Suprapubic skin (tissue), 4 donors: ENCODE measurements at regions not wholly inside any gene's neighbourhood (a gene's known extent, or its start where the extent isn't known, plus 50 kb on each side); places are given as distances from the start of the nearest gene placed in this dataset.

Source experiments
- DNase-seq, 2 donors: peaks; one replicate each; pipeline ENCODE4 v3.0.0-alpha.2; 2019; ENCODE audit warnings: low spot score in 2 of 2
- H3K27ac ChIP-seq: fragments of 200-600 bp; sonication (generic); one replicate; pipeline ENCODE4 v1.5.1; 2019
- H3K27me3 ChIP-seq: fragments of 200-600 bp; sonication (generic); one replicate; pipeline ENCODE4 v1.5.1; 2019
- H3K36me3 ChIP-seq: fragments of 200-600 bp; sonication (generic); one replicate; pipeline ENCODE4 v1.5.1; 2019
- H3K4me1 ChIP-seq: fragments of 200-600 bp; sonication (generic); one replicate; pipeline ENCODE4 v1.5.1; 2019
- H3K4me3 ChIP-seq: fragments of 200-600 bp; sonication (generic); one replicate; pipeline ENCODE4 v1.5.1; 2019; ENCODE audit warnings: mild to moderate bottlenecking
- H3K9me3 ChIP-seq: fragments of 200-600 bp; sonication (generic); one replicate; pipeline ENCODE4 v1.5.1; 2019
- CTCF ChIP-seq, 2 donors: fragments of 200-600 bp in 1 of 2; fragments of 450-650 bp in 1 of 2; sonication (generic) in 1 of 2; IDR thresholded peaks; one replicate each; pipeline ENCODE4 v1.5.1; 2016 to 2019; ENCODE audit warnings: antibody characterized with exemption in 2 of 2, mild to moderate bottlenecking in 1 of 2, moderate library complexity in 1 of 2
- EP300 ChIP-seq: sonication (generic); formaldehyde crosslinking; IDR thresholded peaks from one replicate; pipeline ENCODE4 v1.6.1; 2017; ENCODE audit warnings: antibody characterized with exemption
- POLR2A ChIP-seq, 2 donors: fragments of 450-650 bp; IDR thresholded peaks; one replicate each; pipeline ENCODE4 v1.6.1; 2017; ENCODE audit warnings: antibody characterized with exemption in 2 of 2, mild to moderate bottlenecking in 2 of 2, moderate library complexity in 2 of 2
- POLR2AphosphoS5 ChIP-seq, 3 donors: sonication (generic); formaldehyde crosslinking; IDR thresholded peaks; one replicate each; pipeline ENCODE4 v1.6.1; 2017; ENCODE audit warnings: antibody characterized with exemption in 3 of 3
- WGBS: methylation state at CpG from one replicate; pipeline ENCODE4 v1.1.5; 2018; 5-methylcytosine and 5-hydroxymethylcytosine counted together

- H3K4me1 ChIP-seq, result no peaks in the 10 kb centered on the region
- H3K9me3 ChIP-seq, result no peaks in the 10 kb centered on the region
- H3K27me3 ChIP-seq, result no peaks in the 10 kb centered on the region
- H3K4me3 ChIP-seq, result no peak overlapping the region
- no peaks in the 10 kb centered on the region for H3K36me3 ChIP-seq
- DNase-seq, result no peak
- TF ChIP-seq POLR2A (IDR thresholded peaks at IDR 0.05) (no peak), EP300 (no peak), POLR2AphosphoS5 (IDR thresholded peaks at IDR 0.05) (no peak), CTCF (IDR thresholded peaks at IDR 0.05) (no peak)
- 82% methylated on average over 2 of the region's 2 CpGs for WGBS
- H3K27ac ChIP-seq, result no peak overlapping the region
Measured at GRCh38 chr20:24863356-24863755, 85.7 kb upstream of the CST7 start.

DNA sequence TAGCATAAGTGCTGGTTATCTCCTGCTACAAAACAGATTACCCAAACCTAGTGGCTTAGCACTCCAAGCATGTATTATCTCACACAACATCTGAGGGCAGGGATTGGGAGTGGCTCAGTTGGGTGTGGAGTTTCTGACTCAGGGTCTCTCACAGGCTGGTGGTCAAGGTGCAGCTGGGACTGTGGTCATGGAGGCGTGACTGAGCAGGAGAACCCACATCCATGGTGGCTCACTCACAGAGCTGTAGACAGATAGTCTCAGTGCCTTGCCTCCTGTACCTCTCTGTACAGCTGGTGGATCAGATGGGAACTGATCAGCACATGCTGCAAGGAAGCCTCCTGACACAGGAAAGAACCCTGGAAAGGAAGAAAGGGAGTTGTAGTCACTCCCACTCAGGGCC lies 83.1 kb upstream of the CST7 start:
- H3K36me3 ChIP-seq, result no peaks in the 10 kb centered on the region
- no CpG with 5 or more reads among the region's 1 CpG for WGBS
- no peak overlapping the region for H3K4me3 ChIP-seq
- TF ChIP-seq CTCF (IDR thresholded peaks at IDR 0.05), result no peak
- no peak for TF ChIP-seq POLR2A (IDR thresholded peaks at IDR 0.05)
- DNase-seq, result no peak
- no peak overlapping the region for H3K27ac ChIP-seq
- H3K4me1 ChIP-seq, result no peaks in the 10 kb centered on the region
- no peaks in the 10 kb centered on the region for H3K27me3 ChIP-seq
- no peaks in the 10 kb centered on the region for H3K9me3 ChIP-seq

DNA sequence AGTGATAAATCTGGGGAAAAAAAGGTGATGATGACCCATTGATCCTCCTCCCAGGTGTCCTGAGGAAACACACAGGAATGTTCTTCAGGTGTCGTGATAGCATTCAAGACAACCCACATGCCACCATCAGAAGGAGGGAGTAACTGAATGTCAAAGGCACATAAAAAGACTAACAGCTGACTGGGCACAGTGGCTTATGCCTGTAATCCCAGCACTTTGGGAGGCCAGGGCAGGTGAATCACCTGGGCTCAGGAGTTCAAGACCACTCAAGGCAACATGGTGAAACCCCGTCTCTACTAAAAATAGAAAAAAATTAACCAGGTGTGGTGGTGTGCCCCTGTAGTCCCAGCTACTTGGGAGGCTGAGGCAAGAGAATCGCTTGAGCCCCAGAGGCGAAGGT lies 82.3 kb upstream of the CST7 start:
- H3K4me1 ChIP-seq, result no peaks in the 10 kb centered on the region
- H3K9me3 ChIP-seq, result no peaks in the 10 kb centered on the region
- H3K4me3 ChIP-seq, result no peak overlapping the region
- no peak for TF ChIP-seq POLR2A (IDR thresholded peaks at IDR 0.05)
- no peaks in the 10 kb centered on the region for H3K36me3 ChIP-seq
- DNase-seq, result no peak
- H3K27ac ChIP-seq, result no peak overlapping the region
- 91% methylated on average over 4 of the region's 4 CpGs for WGBS
- no peaks in the 10 kb centered on the region for H3K27me3 ChIP-seq

GRCh38 chr20:24867556-24867955 lies 81.5 kb upstream of the CST7 start:
- 92% methylated on average over 8 of the region's 8 CpGs for WGBS
- Histone ChIP-seq H3K4me1 (no peaks in the 10 kb centered on the region), H3K36me3 (no peaks in the 10 kb centered on the region), H3K27me3 (peaks cover 3% of the 10 kb centered on the region), H3K27ac (no peak overlapping the region), H3K4me3 (no peak overlapping the region), H3K9me3 (no peaks in the 10 kb centered on the region)
- TF ChIP-seq POLR2A (IDR thresholded peaks at IDR 0.05) (no peak), CTCF (IDR thresholded peaks at IDR 0.05) (no peak), EP300 (no peak), POLR2AphosphoS5 (IDR thresholded peaks at IDR 0.05) (no peak)
- DNase-seq, result no peak

DNA sequence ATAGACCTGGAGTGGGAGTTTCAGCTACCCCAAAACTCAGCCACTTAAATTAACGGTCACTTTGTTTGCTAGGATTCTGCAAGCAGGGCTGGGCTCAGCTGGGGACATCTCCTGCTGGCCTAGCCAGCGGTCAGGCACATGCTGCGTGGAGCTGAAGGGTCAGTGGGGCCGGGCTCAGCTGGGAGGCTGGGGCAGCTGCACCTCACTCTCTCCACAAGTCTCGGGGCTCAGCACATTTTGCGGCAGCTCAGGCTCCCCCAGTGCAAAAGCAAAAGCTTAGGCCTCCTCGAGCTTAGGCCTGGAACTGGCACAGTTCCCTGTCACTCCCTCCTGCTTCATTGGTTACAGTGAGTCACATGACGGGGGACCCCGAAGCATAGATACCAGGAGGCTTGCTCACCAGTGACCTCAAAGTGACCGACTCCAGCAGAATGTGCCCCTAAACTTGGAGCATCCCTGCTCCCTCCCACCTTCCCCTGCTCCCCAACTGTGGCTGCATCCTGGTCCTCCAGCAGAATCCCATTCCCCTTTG lies 80.6 kb upstream of the CST7 start:
- WGBS, result 100% methylated on average over 2 of the region's 10 CpGs
- Histone ChIP-seq H3K27me3 (peaks cover 5% of the 10 kb centered on the region), H3K36me3 (no peaks in the 10 kb centered on the region), H3K4me3 (no peak overlapping the region), H3K9me3 (no peaks in the 10 kb centered on the region), H3K27ac (no peak overlapping the region), H3K4me1 (no peaks in the 10 kb centered on the region)
- DNase-seq, result no peak
- TF ChIP-seq POLR2AphosphoS5 (IDR thresholded peaks at IDR 0.05), result no peak
- TF ChIP-seq EP300, result no peak
- no peak for TF ChIP-seq CTCF (IDR thresholded peaks at IDR 0.05)
- TF ChIP-seq POLR2A (IDR thresholded peaks at IDR 0.05), result no peak

- H3K9me3 ChIP-seq, result no peaks in the 10 kb centered on the region
- TF ChIP-seq POLR2AphosphoS5 (IDR thresholded peaks at IDR 0.05) (no peak), POLR2A (IDR thresholded peaks at IDR 0.05) (no peak), CTCF (IDR thresholded peaks at IDR 0.05) (no peak)
- no peak overlapping the region for H3K27ac ChIP-seq
- no peaks in the 10 kb centered on the region for H3K4me1 ChIP-seq
- no peak for DNase-seq
- H3K4me3 ChIP-seq, result no peak overlapping the region
- peaks cover 5% of the 10 kb centered on the region for H3K27me3 ChIP-seq
- 94% methylated on average over 6 of the region's 6 CpGs for WGBS
- no peaks in the 10 kb centered on the region for H3K36me3 ChIP-seq
Measured at GRCh38 chr20:24868959-24869358, 80.1 kb upstream of the CST7 start.
